ENCODE measurements at regions not wholly inside any gene's neighbourhood (a gene's known extent, or its start where the extent isn't known, plus 50 kb on each side); places are given as distances from the start of the nearest gene placed in this dataset.

DNA sequence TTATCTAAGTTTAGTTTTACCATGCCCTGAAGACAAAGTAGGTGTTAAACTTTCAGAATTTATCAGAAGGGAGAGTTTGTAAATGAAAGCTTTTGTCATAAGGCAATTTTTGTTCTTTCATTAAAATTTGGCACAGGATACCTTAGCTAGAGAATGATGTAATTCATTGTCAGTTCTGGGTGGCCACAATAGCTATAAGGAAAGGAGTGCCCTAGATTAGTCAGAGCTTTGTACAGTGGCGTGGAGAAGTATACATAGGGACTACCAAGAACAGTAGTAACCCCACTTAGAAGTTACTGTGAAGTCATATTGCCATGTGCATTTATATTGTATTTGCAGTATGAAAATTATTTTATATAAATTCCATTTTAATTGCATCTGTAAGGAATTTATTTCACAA, 126.3 kb upstream of the CARD18 start:
- ChIA-PET POLR2A (no interaction called here), CTCF (no interaction called here), RAD21 (ENCODE audit: unreplicated experiment) (no interaction called here), SMC1A (ENCODE audit: uncharacterized antibody, unreplicated experiment) (no interaction called here)
- in situ Hi-C loops (cut with MboI) = no loop called here
- no peaks in the 10 kb centered on the region for H3K27me3 ChIP-seq (replicated peaks in 1 of 2; ENCODE audit: control insufficient read depth in 2 of 2, insufficient read depth in 2 of 2, low read length in 1 of 2)
- H4K20me1 ChIP-seq (ENCODE audit: control insufficient read depth, insufficient read depth) = no peaks in the 10 kb centered on the region
- H3K4me3 ChIP-seq = no peak overlapping the region
- no peak for ATAC-seq
- H3K9ac ChIP-seq (ENCODE audit: control insufficient read depth, insufficient read depth, low read length) = no peak overlapping the region
- no peak overlapping the region for H2AFZ ChIP-seq (ENCODE audit: control insufficient read depth, low read depth, low read length)
- no peaks in the 10 kb centered on the region for H3K4me1 ChIP-seq (ENCODE audit: control insufficient read depth, insufficient read depth, low read length)
- WGBS (ENCODE audit: insufficient coverage, insufficient replicate concordance, low lambda C conversion rate, missing lambda C conversion rate) = 0% methylated on average over 1 of the region's 1 CpG
- no peak overlapping the region for H3K27ac ChIP-seq (ENCODE audit: control insufficient read depth, insufficient read depth)
- DNase-seq (ENCODE audit: low read depth, low spot score) = no peak
- no peaks in the 10 kb centered on the region for H3K9me3 ChIP-seq (replicated peaks; ENCODE audit: control insufficient read depth, insufficient read depth, low read length)
- BruUV-seq (replicated peaks) = no TSS peak
- no peak overlapping the region for H3K4me2 ChIP-seq (ENCODE audit: control insufficient read depth, insufficient read depth)
- H3K79me2 ChIP-seq (ENCODE audit: control insufficient read depth, insufficient read depth, low read length) = no peaks in the 10 kb centered on the region
- no peaks in the 10 kb centered on the region for H3K36me3 ChIP-seq (ENCODE audit: control insufficient read depth in 2 of 2, insufficient read depth in 2 of 2, low read length in 1 of 2)
- FAIRE-seq = no peak
- intact Hi-C loops (cut with micrococcal nuclease; ENCODE audit: unreplicated experiment) = no loop called here
- TF ChIP-seq CREB1 (IDR thresholded peaks at IDR 0.05; ENCODE audit: low read depth) = no peak
- TF ChIP-seq, protein P1, sequence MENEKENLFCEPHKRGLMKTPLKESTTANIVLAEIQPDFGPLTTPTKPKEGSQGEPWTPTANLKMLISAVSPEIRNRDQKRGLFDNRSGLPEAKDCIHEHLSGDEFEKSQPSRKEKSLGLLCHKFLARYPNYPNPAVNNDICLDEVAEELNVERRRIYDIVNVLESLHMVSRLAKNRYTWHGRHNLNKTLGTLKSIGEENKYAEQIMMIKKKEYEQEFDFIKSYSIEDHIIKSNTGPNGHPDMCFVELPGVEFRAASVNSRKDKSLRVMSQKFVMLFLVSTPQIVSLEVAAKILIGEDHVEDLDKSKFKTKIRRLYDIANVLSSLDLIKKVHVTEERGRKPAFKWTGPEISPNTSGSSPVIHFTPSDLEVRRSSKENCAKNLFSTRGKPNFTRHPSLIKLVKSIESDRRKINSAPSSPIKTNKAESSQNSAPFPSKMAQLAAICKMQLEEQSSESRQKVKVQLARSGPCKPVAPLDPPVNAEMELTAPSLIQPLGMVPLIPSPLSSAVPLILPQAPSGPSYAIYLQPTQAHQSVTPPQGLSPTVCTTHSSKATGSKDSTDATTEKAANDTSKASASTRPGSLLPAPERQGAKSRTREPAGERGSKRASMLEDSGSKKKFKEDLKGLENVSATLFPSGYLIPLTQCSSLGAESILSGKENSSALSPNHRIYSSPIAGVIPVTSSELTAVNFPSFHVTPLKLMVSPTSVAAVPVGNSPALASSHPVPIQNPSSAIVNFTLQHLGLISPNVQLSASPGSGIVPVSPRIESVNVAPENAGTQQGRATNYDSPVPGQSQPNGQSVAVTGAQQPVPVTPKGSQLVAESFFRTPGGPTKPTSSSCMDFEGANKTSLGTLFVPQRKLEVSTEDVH (IDR thresholded peaks at IDR 0.05; ENCODE audit: low read depth, partially characterized antibody) = no peak
- TF ChIP-seq, protein P2, sequence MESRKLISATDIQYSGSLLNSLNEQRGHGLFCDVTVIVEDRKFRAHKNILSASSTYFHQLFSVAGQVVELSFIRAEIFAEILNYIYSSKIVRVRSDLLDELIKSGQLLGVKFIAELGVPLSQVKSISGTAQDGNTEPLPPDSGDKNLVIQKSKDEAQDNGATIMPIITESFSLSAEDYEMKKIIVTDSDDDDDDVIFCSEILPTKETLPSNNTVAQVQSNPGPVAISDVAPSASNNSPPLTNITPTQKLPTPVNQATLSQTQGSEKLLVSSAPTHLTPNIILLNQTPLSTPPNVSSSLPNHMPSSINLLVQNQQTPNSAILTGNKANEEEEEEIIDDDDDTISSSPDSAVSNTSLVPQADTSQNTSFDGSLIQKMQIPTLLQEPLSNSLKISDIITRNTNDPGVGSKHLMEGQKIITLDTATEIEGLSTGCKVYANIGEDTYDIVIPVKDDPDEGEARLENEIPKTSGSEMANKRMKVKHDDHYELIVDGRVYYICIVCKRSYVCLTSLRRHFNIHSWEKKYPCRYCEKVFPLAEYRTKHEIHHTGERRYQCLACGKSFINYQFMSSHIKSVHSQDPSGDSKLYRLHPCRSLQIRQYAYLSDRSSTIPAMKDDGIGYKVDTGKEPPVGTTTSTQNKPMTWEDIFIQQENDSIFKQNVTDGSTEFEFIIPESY (IDR thresholded peaks at IDR 0.05) = no peak
- TF ChIP-seq, protein P3, sequence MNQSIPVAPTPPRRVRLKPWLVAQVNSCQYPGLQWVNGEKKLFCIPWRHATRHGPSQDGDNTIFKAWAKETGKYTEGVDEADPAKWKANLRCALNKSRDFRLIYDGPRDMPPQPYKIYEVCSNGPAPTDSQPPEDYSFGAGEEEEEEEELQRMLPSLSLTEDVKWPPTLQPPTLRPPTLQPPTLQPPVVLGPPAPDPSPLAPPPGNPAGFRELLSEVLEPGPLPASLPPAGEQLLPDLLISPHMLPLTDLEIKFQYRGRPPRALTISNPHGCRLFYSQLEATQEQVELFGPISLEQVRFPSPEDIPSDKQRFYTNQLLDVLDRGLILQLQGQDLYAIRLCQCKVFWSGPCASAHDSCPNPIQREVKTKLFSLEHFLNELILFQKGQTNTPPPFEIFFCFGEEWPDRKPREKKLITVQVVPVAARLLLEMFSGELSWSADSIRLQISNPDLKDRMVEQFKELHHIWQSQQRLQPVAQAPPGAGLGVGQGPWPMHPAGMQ (IDR thresholded peaks at IDR 0.05; ENCODE audit: borderline replicate concordance) = no peak
- TF ChIP-seq, protein P4, sequence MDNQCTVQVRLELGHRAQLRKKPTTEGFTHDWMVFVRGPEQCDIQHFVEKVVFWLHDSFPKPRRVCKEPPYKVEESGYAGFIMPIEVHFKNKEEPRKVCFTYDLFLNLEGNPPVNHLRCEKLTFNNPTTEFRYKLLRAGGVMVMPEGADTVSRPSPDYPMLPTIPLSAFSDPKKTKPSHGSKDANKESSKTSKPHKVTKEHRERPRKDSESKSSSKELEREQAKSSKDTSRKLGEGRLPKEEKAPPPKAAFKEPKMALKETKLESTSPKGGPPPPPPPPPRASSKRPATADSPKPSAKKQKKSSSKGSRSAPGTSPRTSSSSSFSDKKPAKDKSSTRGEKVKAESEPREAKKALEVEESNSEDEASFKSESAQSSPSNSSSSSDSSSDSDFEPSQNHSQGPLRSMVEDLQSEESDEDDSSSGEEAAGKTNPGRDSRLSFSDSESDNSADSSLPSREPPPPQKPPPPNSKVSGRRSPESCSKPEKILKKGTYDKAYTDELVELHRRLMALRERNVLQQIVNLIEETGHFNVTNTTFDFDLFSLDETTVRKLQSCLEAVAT (IDR thresholded peaks at IDR 0.05) = no peak
- no peak for TF ChIP-seq SIN3A (IDR thresholded peaks at IDR 0.05; ENCODE audit: low read depth, low read length)
- TF ChIP-seq ETV6 (conservative IDR thresholded peaks at IDR 0.05 in 1 of 2, IDR thresholded peaks at IDR 0.05 in 1 of 2; ENCODE audit: borderline replicate concordance in 1 of 2, low read depth in 1 of 2) = no peak
- TF ChIP-seq SREBF2 (IDR thresholded peaks at IDR 0.05; ENCODE audit: low read length) = no peak
- TF ChIP-seq RAD21 (IDR thresholded peaks at IDR 0.05; ENCODE audit: insufficient read depth, low read depth, low read length) = no peak
- no peak for TF ChIP-seq MYC (IDR thresholded peaks at IDR 0.05; ENCODE audit: insufficient read depth, insufficient read length, insufficient replicate concordance, low read length, severe bottlenecking)
- TF ChIP-seq, protein P5, sequence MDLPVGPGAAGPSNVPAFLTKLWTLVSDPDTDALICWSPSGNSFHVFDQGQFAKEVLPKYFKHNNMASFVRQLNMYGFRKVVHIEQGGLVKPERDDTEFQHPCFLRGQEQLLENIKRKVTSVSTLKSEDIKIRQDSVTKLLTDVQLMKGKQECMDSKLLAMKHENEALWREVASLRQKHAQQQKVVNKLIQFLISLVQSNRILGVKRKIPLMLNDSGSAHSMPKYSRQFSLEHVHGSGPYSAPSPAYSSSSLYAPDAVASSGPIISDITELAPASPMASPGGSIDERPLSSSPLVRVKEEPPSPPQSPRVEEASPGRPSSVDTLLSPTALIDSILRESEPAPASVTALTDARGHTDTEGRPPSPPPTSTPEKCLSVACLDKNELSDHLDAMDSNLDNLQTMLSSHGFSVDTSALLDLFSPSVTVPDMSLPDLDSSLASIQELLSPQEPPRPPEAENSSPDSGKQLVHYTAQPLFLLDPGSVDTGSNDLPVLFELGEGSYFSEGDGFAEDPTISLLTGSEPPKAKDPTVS (IDR thresholded peaks at IDR 0.05; ENCODE audit: low read depth, low read length) = no peak
- no peak for TF ChIP-seq CBFB (IDR thresholded peaks at IDR 0.05; ENCODE audit: low read depth)
- TF ChIP-seq ATF7 (IDR thresholded peaks at IDR 0.05; ENCODE audit: low read depth) = no peak
- no peak for TF ChIP-seq MYB (IDR thresholded peaks at IDR 0.05; ENCODE audit: borderline replicate concordance, low read depth, low read length)

Measured in GM12878 (cell line).